GM12891 (cell line): ENCODE measurements at regions not wholly inside any gene's neighbourhood (a gene's known extent, or its start where the extent isn't known, plus 50 kb on each side); places are given as distances from the start of the nearest gene placed in this dataset.

Experiments used
- POLR2A ChIP-seq: IDR thresholded peaks from 2 replicates; pipeline ENCODE4 v1.6.1; 2011; ENCODE audit warnings: low read depth, low read length, control low read depth
- POLR2AphosphoS5 ChIP-seq: IDR thresholded peaks from 2 replicates; pipeline ENCODE4 v1.6.1; 2011; ENCODE audit warnings: low read depth, low read length, control low read depth
- TAF1 ChIP-seq: IDR thresholded peaks from 2 replicates; pipeline ENCODE4 v1.6.1; 2011; ENCODE audit warnings: low read depth, low read length, control low read depth

- TF ChIP-seq POLR2AphosphoS5 = no peak
- no peak for TF ChIP-seq POLR2A
- no peak for TF ChIP-seq TAF1
These were observed 411.6 kb upstream of the ANO3 start for GRCh38 chr11:25920356-25920755.
